ENCODE measurements at regions not wholly inside any gene's neighbourhood (a gene's known extent, or its start where the extent isn't known, plus 50 kb on each side); places are given as distances from the start of the nearest gene placed in this dataset.

DNA sequence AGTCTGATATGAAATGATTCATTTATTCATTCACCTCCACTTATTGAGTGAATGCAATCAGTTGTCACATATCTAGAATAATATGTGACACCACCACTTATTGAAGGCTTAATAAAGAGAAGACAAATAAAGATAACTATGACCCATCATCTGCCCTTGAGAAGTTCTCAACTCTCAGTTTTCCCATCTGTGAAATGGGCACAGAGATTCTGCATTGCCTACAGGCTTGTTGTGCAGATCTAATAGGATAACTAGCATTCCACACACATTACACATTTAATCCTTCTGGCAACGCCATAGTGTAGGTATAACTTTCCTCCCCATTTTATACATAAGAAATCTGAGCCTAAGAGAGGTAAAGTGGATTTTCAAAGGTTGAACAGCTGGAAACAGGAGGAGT lies 84.2 kb upstream of the FICD start:
- no peak for TF ChIP-seq POLR2A (IDR thresholded peaks at IDR 0.05)
- TF ChIP-seq, protein P1, sequence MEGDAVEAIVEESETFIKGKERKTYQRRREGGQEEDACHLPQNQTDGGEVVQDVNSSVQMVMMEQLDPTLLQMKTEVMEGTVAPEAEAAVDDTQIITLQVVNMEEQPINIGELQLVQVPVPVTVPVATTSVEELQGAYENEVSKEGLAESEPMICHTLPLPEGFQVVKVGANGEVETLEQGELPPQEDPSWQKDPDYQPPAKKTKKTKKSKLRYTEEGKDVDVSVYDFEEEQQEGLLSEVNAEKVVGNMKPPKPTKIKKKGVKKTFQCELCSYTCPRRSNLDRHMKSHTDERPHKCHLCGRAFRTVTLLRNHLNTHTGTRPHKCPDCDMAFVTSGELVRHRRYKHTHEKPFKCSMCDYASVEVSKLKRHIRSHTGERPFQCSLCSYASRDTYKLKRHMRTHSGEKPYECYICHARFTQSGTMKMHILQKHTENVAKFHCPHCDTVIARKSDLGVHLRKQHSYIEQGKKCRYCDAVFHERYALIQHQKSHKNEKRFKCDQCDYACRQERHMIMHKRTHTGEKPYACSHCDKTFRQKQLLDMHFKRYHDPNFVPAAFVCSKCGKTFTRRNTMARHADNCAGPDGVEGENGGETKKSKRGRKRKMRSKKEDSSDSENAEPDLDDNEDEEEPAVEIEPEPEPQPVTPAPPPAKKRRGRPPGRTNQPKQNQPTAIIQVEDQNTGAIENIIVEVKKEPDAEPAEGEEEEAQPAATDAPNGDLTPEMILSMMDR (IDR thresholded peaks at IDR 0.05 in 4 of 5, conservative IDR thresholded peaks at IDR 0.05 in 1 of 5), result no peak

Data from gastrocnemius medialis (tissue), 4 donors.